ENCODE measurements at regions not wholly inside any gene's neighbourhood (a gene's known extent, or its start where the extent isn't known, plus 50 kb on each side); places are given as distances from the start of the nearest gene placed in this dataset.

DNA sequence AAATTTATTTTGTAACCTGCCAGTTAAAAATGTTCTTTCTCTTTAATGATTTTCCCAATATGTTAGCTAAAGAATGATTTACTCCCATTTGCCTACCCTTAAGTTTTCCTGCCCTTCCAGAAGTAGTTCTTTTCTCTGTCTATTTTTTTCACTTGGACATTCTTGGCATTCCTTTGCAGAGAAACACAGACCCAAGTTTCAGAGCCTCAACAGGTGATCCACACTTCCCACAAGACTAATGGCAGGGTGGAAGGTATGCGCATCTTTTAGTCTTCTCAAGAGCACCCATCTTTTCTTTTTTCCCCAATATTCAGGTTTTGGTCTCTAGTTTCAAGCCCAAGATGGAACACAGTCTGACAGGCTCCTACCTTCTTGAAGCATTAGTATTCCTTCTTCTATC, 420.7 kb downstream of the ADAMTS20 start:
- DNase-seq (ENCODE audit: low read depth, low spot score) (no peak), FAIRE-seq (no peak)
- no peak overlapping the region for H3K27ac ChIP-seq (ENCODE audit: insufficient read depth, low read depth, low read length)
- no peak overlapping the region for H2AFZ ChIP-seq (ENCODE audit: low read depth, low read length)
- no peaks in the 10 kb centered on the region for H3K9me1 ChIP-seq (replicated peaks; ENCODE audit: control insufficient read depth, extremely low read depth, insufficient read depth, low read length)
- H3K36me3 ChIP-seq (ENCODE audit: control insufficient read depth in 2 of 2, extremely low read depth in 1 of 2, insufficient read depth in 2 of 2, low read length in 2 of 2) = no peaks in the 10 kb centered on the region
- H3K27me3 ChIP-seq (ENCODE audit: control insufficient read depth in 2 of 2, insufficient read depth in 2 of 2, low read length in 2 of 2) = no peaks in the 10 kb centered on the region
- intact Hi-C loops (cut with micrococcal nuclease) = no loop called here
- H3K9me3 ChIP-seq (replicated peaks; ENCODE audit: control insufficient read depth, insufficient read depth, low read length) = no peaks in the 10 kb centered on the region
- no peak overlapping the region for H3K4me3 ChIP-seq (replicated peaks in 1 of 3; ENCODE audit: insufficient read depth in 1 of 3, low read depth in 1 of 3, low read length in 3 of 3)
- POLR2A ChIA-PET = no interaction called here
- no peak overlapping the region for H3K9ac ChIP-seq (replicated peaks; ENCODE audit: extremely low read depth, insufficient read depth, low read length)
- no peaks in the 10 kb centered on the region for H3K4me1 ChIP-seq (ENCODE audit: control insufficient read depth, extremely low read depth, insufficient read depth, low read length)
- BruUV-seq (replicated peaks) = no TSS peak
- no peaks in the 10 kb centered on the region for H4K20me1 ChIP-seq (replicated peaks; ENCODE audit: control insufficient read depth, extremely low read depth, insufficient read depth, low read length)
- dilution Hi-C loops (cut with MboI; ENCODE audit: extremely low pct_ligation_motif_present, low sequenced_read_pairs) = no loop called here
- no peak for TF ChIP-seq FOS (IDR thresholded peaks at IDR 0.05; ENCODE audit: borderline replicate concordance, insufficient read depth, low read length)
- TF ChIP-seq JUN (IDR thresholded peaks at IDR 0.05; ENCODE audit: borderline replicate concordance, insufficient read depth, insufficient read length, low read depth) = no peak
- TF ChIP-seq MYC (IDR thresholded peaks at IDR 0.05; ENCODE audit: low read depth, low read length) = no peak
- no peak for TF ChIP-seq POLR2A (IDR thresholded peaks at IDR 0.05; ENCODE audit: low read depth, low read length)
- no peak for TF ChIP-seq GATA2 (IDR thresholded peaks at IDR 0.05; ENCODE audit: insufficient read depth, insufficient read length, low read depth, low read length)
- TF ChIP-seq, protein P1, sequence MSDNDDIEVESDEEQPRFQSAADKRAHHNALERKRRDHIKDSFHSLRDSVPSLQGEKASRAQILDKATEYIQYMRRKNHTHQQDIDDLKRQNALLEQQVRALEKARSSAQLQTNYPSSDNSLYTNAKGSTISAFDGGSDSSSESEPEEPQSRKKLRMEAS (IDR thresholded peaks at IDR 0.05; ENCODE audit: insufficient read depth, insufficient read length) = no peak
- TF ChIP-seq, protein P2, sequence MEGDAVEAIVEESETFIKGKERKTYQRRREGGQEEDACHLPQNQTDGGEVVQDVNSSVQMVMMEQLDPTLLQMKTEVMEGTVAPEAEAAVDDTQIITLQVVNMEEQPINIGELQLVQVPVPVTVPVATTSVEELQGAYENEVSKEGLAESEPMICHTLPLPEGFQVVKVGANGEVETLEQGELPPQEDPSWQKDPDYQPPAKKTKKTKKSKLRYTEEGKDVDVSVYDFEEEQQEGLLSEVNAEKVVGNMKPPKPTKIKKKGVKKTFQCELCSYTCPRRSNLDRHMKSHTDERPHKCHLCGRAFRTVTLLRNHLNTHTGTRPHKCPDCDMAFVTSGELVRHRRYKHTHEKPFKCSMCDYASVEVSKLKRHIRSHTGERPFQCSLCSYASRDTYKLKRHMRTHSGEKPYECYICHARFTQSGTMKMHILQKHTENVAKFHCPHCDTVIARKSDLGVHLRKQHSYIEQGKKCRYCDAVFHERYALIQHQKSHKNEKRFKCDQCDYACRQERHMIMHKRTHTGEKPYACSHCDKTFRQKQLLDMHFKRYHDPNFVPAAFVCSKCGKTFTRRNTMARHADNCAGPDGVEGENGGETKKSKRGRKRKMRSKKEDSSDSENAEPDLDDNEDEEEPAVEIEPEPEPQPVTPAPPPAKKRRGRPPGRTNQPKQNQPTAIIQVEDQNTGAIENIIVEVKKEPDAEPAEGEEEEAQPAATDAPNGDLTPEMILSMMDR (IDR thresholded peaks at IDR 0.05; ENCODE audit: extremely low read depth in 1 of 2, insufficient read depth in 1 of 2, low read depth in 1 of 2, low read length in 2 of 2) = no peak
- TF ChIP-seq EZH2 (IDR thresholded peaks at IDR 0.05; ENCODE audit: borderline replicate concordance, low read depth, low read length, severe bottlenecking) = no peak
- no peak for TF ChIP-seq POLR2AphosphoS5 (IDR thresholded peaks at IDR 0.05; ENCODE audit: insufficient read depth, low read depth, low read length)
- H3K4me2 ChIP-seq (ENCODE audit: insufficient read depth, low read length) = no peak overlapping the region
- no peaks in the 10 kb centered on the region for H3K79me2 ChIP-seq (ENCODE audit: control insufficient read depth, insufficient read depth, low read length)
- CTCF ChIA-PET = no interaction called here

Data from endothelial cell of umbilical vein (primary cell).